K562 (cell line): ENCODE measurements at regions not wholly inside any gene's neighbourhood (a gene's known extent, or its start where the extent isn't known, plus 50 kb on each side); places are given as distances from the start of the nearest gene placed in this dataset.

Experiments
- ATAC-seq: fragments of 200-7000 bp; cut with Tn5 transposase; 3 replicates; pipeline ENCODE4 v1.9.1; 2020; ENCODE audit warnings: moderate library complexity
- BruUV-seq: library from RNA; stranded (reverse); fragments of 400-500 nt; replicated peaks from 2 replicates; lab custom pipeline; 2021; lab: Mats Ljungman, UMichigan
- CTCF ChIA-PET: fragments of 300-600 bp; formaldehyde crosslinking; extraction: SDS; loops from one replicate; lab custom pipeline; 2021; ENCODE audit warnings: low intra/inter-chr PET ratio; lab: Yijun Ruan, JAX
- POLR2A ChIA-PET: fragments of 300-600, 350-650 bp; sonication (Branson Sonifier 250); formaldehyde crosslinking; extraction: SDS; loops from one replicate; lab custom pipeline; 2021; ENCODE audit warnings: antibody characterized with exemption, inconsistent platforms; lab: Yijun Ruan, JAX
- DNase-seq, 4 experiments: peaks; one replicate each; pipeline versions ENCODE4 v3.0.0 to v3.0.0-alpha.2; 2011 to 2018; ENCODE audit warnings: low spot score in 3 of 4, mixed read lengths in 3 of 4; ENCODE audit errors: extremely low read depth in 1 of 4
- FAIRE-seq: peaks from 2 replicates; lab custom pipeline; 2011; peaks lifted over from hg19 to GRCh38; lab: Jason Lieb, UNC
- H2AFZ ChIP-seq: 2 replicates; pipeline ENCODE4 v1.6.0; 2011; ENCODE audit warnings: low read depth, low read length, control low read depth, inconsistent platforms
- H3K27ac ChIP-seq: fragments of 200-600 bp; 3 replicates; pipeline ENCODE4 v1.8.0; 2011; ENCODE audit warnings: low read depth, mild to moderate bottlenecking, control low read depth, inconsistent platforms, low read length, moderate library complexity, mixed read lengths; ENCODE audit errors: extremely low read depth
- H3K27me3 ChIP-seq, 2 experiments: fragments of 300-600 bp in 1 of 2; 2 replicates in 1 of 2; 3 replicates in 1 of 2; pipeline versions ENCODE4 v1.6.0 to v1.8.0; 2011; ENCODE audit warnings: inconsistent platforms in 2 of 2, low read length in 2 of 2, mild to moderate bottlenecking in 1 of 2, mixed read lengths in 1 of 2, moderate library complexity in 1 of 2; ENCODE audit not compliant: control insufficient read depth in 2 of 2, insufficient read depth in 2 of 2
- H3K36me3 ChIP-seq: fragments of 300-600 bp; 3 replicates; pipeline ENCODE4 v1.8.0; 2011; ENCODE audit warnings: mild to moderate bottlenecking, low read length, inconsistent platforms; ENCODE audit not compliant: control insufficient read depth, insufficient read depth
- H3K4me1 ChIP-seq, 2 experiments: fragments of 200-600 bp in 1 of 2; replicated peaks in 1 of 2; 2 replicates in 1 of 2; 3 replicates in 1 of 2; pipeline versions ENCODE4 v1.5.1 to v1.8.0; 2011; ENCODE audit warnings: inconsistent platforms in 2 of 2, low read length in 2 of 2, mild to moderate bottlenecking in 1 of 2, mixed read lengths in 1 of 2, moderate library complexity in 1 of 2; ENCODE audit not compliant: control insufficient read depth in 2 of 2, insufficient read depth in 2 of 2
- H3K4me2 ChIP-seq: 2 replicates; pipeline ENCODE4 v1.6.1; 2011; ENCODE audit warnings: low read length, control low read depth, inconsistent platforms, mixed read lengths; ENCODE audit not compliant: insufficient read depth
- H3K4me3 ChIP-seq: fragments of 200-600 bp; sonication (generic), shearing (Covaris generic); 2 replicates; pipeline ENCODE4 v1.5.1; 2016; ENCODE audit warnings: control low read depth, inconsistent platforms
- H3K79me2 ChIP-seq: fragments of 200-600 bp; 3 replicates; pipeline ENCODE4 v1.8.0; 2011; ENCODE audit warnings: low read length, inconsistent platforms; ENCODE audit not compliant: control insufficient read depth, insufficient read depth
- H3K9ac ChIP-seq, 2 experiments: 2 replicates each; pipeline versions ENCODE4 v1.6.0 to v1.6.1; 2011; ENCODE audit warnings: low read depth in 2 of 2, low read length in 2 of 2, control low read depth in 1 of 2, inconsistent platforms in 1 of 2, mild to moderate bottlenecking in 1 of 2, mixed read lengths in 1 of 2; ENCODE audit not compliant: insufficient read depth in 1 of 2
- H3K9me1 ChIP-seq: one replicate; pipeline ENCODE4 v1.6.0; 2011; ENCODE audit warnings: inconsistent platforms, mild to moderate bottlenecking, low read length, moderate library complexity; ENCODE audit not compliant: control insufficient read depth, insufficient read depth
- H3K9me3 ChIP-seq: replicated peaks from 2 replicates; pipeline ENCODE4 v1.5.1; 2011; ENCODE audit warnings: low read depth, low read length, inconsistent platforms; ENCODE audit not compliant: control insufficient read depth, insufficient read depth
- H4K20me1 ChIP-seq: replicated peaks from 2 replicates; pipeline ENCODE4 v1.6.1; 2011; ENCODE audit warnings: low read length, inconsistent platforms, mixed read lengths; ENCODE audit not compliant: control insufficient read depth, insufficient read depth
- C11orf30 ChIP-seq: fragments of 450-650 bp; IDR thresholded peaks from 2 replicates; pipeline ENCODE4 v1.6.1; 2016; ENCODE audit warnings: low read depth, mild to moderate bottlenecking
- EP300 ChIP-seq: IDR thresholded peaks from 2 replicates; pipeline ENCODE4 v1.6.1; 2012; ENCODE audit warnings: low read length, improper control_type of control experiment
- EWSR1 ChIP-seq: fragments of 450-650 bp; IDR thresholded peaks from 2 replicates; pipeline ENCODE4 v1.6.1; 2018; ENCODE audit warnings: borderline replicate concordance, mild to moderate bottlenecking, low read depth, moderate library complexity; ENCODE audit not compliant: partially characterized antibody
- MAFF ChIP-seq: IDR thresholded peaks from 2 replicates; pipeline ENCODE4 v1.6.1; 2012; ENCODE audit warnings: low read length, improper control_type of control experiment
- SMARCB1 ChIP-seq: IDR thresholded peaks from 2 replicates; pipeline ENCODE4 v1.6.1; 2011; ENCODE audit warnings: improper control_type of control experiment, low read depth; ENCODE audit not compliant: insufficient read length
- ZNF134 ChIP-seq: fragments of 250-450 bp; sonication (Bioruptor Pico); conservative IDR thresholded peaks from 2 replicates; pipeline ENCODE4 v1.4.0; 2020
- ZNF143 ChIP-seq: sonication (generic); formaldehyde crosslinking; IDR thresholded peaks from 2 replicates; pipeline ENCODE4 v1.9.0; 2022; ENCODE audit warnings: mild to moderate bottlenecking, missing genetic modification reagents
- ZNF316 ChIP-seq: fragments of 450-650 bp; IDR thresholded peaks from 2 replicates; pipeline ENCODE4 v1.6.1; 2016
- WGBS: fragments of 100-300 bp; shearing (Covaris generic); methylation state at CpG from one replicate; pipeline ENCODE4 v1.1.6; 2016; ENCODE audit warnings: low coverage, mixed read lengths; ENCODE audit not compliant: insufficient coverage; ENCODE audit errors: missing lambda C conversion rate; 5-methylcytosine and 5-hydroxymethylcytosine counted together
- in situ Hi-C: fragments of 300-500 bp; cut with MboI; formaldehyde crosslinking; loops from 4 replicates; pipeline ENCODE4 v1.15.0; 2018; ENCODE audit warnings: inconsistent platforms, mixed read lengths
- intact Hi-C: fragments of 100-400 bp; cut with micrococcal nuclease; formaldehyde crosslinking; loops from 2 replicates; pipeline ENCODE4 v1.14.2; 2022

GRCh38 chr1:183726825-183727224, 73.7 kb upstream of the APOBEC4 start:
- WGBS = 0% methylated on average over 1 of the region's 1 CpG
- DNase-seq (no peak), ATAC-seq (no peak), FAIRE-seq (no peak)
- no peak overlapping the region for H3K27ac ChIP-seq
- H4K20me1 ChIP-seq = no peaks in the 10 kb centered on the region
- H3K79me2 ChIP-seq = no peaks in the 10 kb centered on the region
- in situ Hi-C loops (no loop called here), intact Hi-C loops (no loop called here)
- H3K4me1 ChIP-seq = no peaks in the 10 kb centered on the region
- ChIA-PET CTCF (no interaction called here), POLR2A (no interaction called here)
- TF ChIP-seq MAFF = peak; percentile 17; the same call in 1 of the 2 replicates
- TF ChIP-seq ZNF143 (CRISPR knock-in tag) = no peak
- peak; percentile 37; the same call in 1 of the 2 replicates for TF ChIP-seq C11orf30
- TF ChIP-seq ZNF316 = peak; percentile 71
- H3K36me3 ChIP-seq = no peaks in the 10 kb centered on the region
- no TSS peak for BruUV-seq
- no peak overlapping the region for H3K4me2 ChIP-seq
- H3K9ac ChIP-seq = no peak overlapping the region
- no peaks in the 10 kb centered on the region for H3K9me3 ChIP-seq
- H3K9me1 ChIP-seq = no peaks in the 10 kb centered on the region
- no peak overlapping the region for H2AFZ ChIP-seq
- no peaks in the 10 kb centered on the region for H3K27me3 ChIP-seq
- H3K4me3 ChIP-seq = no peak overlapping the region

GRCh38 chr1:183724350-183725042, 71.4 kb upstream of the APOBEC4 start:
- H3K9ac ChIP-seq = no peak overlapping the region
- FAIRE-seq (no peak), DNase-seq (no peak), ATAC-seq (no peak)
- no TSS peak for BruUV-seq
- H3K4me3 ChIP-seq = no peak overlapping the region
- H3K9me1 ChIP-seq = no peaks in the 10 kb centered on the region
- 0% methylated on average over 4 of the region's 5 CpGs for WGBS
- H3K27ac ChIP-seq = no peak overlapping the region
- TF ChIP-seq SMARCB1 (no peak), ZNF134 (CRISPR knock-in tag) (no peak), EP300 (no peak), EWSR1 (no peak)
- intact Hi-C loops (no loop called here), in situ Hi-C loops (no loop called here)
- H3K4me1 ChIP-seq = no peaks in the 10 kb centered on the region
- no peaks in the 10 kb centered on the region for H3K9me3 ChIP-seq
- POLR2A ChIA-PET = interaction anchor here (0.9 kb wide), 1 partner anchor 9 kb away, joined by 3 read pairs; no protein-coding TSS in a partner anchor
- H3K4me2 ChIP-seq = no peak overlapping the region
- no peaks in the 10 kb centered on the region for H3K36me3 ChIP-seq
- H4K20me1 ChIP-seq = no peaks in the 10 kb centered on the region
- H3K27me3 ChIP-seq = no peaks in the 10 kb centered on the region
- CTCF ChIA-PET = no interaction called here
- no peak overlapping the region for H2AFZ ChIP-seq
- no peaks in the 10 kb centered on the region for H3K79me2 ChIP-seq
